Kidney (tissue), 13 donors: ENCODE measurements at regions not wholly inside any gene's neighbourhood (a gene's known extent, or its start where the extent isn't known, plus 50 kb on each side); places are given as distances from the start of the nearest gene placed in this dataset.
"Not testable (repeated sequence)": the region's sequence is repeated elsewhere in the genome, so short reads cannot be mapped to it uniquely, and the experiment has no call there.

Experiments
- DNase-seq, 5 donors: peaks; one replicate each; pipeline ENCODE4 v3.0.0-alpha.2; 2013 to 2020
- FAIRE-seq: peaks from 2 replicates; lab custom pipeline; 2012; peaks lifted over from hg19 to GRCh38; lab: Jason Lieb, UNC
- H3K27ac ChIP-seq, 2 donors: one replicate each; pipeline ENCODE4 v1.7.0; 2013; ENCODE audit warnings: low read depth in 2 of 2, low read length in 2 of 2, inconsistent platforms in 1 of 2
- H3K27me3 ChIP-seq: one replicate; pipeline ENCODE4 v1.7.1; 2013; ENCODE audit warnings: low read length, inconsistent platforms; ENCODE audit not compliant: control insufficient read depth, insufficient read depth
- H3K36me3 ChIP-seq, 3 donors: one replicate each; pipeline versions ENCODE4 v1.7.0 to v1.7.1; 2013; ENCODE audit warnings: low read length in 3 of 3, control low read depth in 1 of 3, inconsistent platforms in 1 of 3; ENCODE audit not compliant: insufficient read depth in 3 of 3, control insufficient read depth in 2 of 3
- H3K4me1 ChIP-seq, 3 donors: one replicate each; pipeline versions ENCODE4 v1.7.0 to v1.7.1; 2013; ENCODE audit warnings: low read length in 3 of 3, inconsistent platforms in 1 of 3, low read depth in 1 of 3; ENCODE audit not compliant: control insufficient read depth in 2 of 3, insufficient read depth in 2 of 3
- H3K4me3 ChIP-seq, 3 donors: one replicate each; pipeline versions ENCODE4 v1.7.0 to v1.8.1; 2013; ENCODE audit warnings: low read length in 3 of 3, control low read depth in 1 of 3, inconsistent platforms in 1 of 3
- H3K9ac ChIP-seq, 3 donors: one replicate each; pipeline versions ENCODE4 v1.7.0 to v1.7.1; 2013; ENCODE audit warnings: low read length in 3 of 3, control low read depth in 1 of 3, inconsistent platforms in 1 of 3
- H3K9me3 ChIP-seq, 3 donors: one replicate each; pipeline versions ENCODE4 v1.7.0 to v1.7.1; 2013; ENCODE audit warnings: low read length in 3 of 3, control low read depth in 1 of 3, inconsistent platforms in 1 of 3; ENCODE audit not compliant: control insufficient read depth in 2 of 3, insufficient read depth in 1 of 3
- intact Hi-C: fragments of 100-400 bp; cut with DNase I; formaldehyde crosslinking; loops from one replicate; pipeline ENCODE4 v1.11.1; 2022
- TF ChIP-seq, protein P1 (sequence below): IDR thresholded peaks from 3 replicates; pipeline ENCODE4 v1.5.1; 2012; ENCODE audit warnings: mild to moderate bottlenecking, moderate library complexity, borderline replicate concordance; ENCODE audit not compliant: insufficient read depth; ENCODE audit errors: extremely low read depth
- donor health status: control.
- donor health status: control.
- donor health status: control.
- donor health status: control.
- donor health status: control.
- donor health status: DM: yes; HTN: yes; CAD: no.
- donor health status: Normal renal cell carcinoma (clear cell type).

DNA sequence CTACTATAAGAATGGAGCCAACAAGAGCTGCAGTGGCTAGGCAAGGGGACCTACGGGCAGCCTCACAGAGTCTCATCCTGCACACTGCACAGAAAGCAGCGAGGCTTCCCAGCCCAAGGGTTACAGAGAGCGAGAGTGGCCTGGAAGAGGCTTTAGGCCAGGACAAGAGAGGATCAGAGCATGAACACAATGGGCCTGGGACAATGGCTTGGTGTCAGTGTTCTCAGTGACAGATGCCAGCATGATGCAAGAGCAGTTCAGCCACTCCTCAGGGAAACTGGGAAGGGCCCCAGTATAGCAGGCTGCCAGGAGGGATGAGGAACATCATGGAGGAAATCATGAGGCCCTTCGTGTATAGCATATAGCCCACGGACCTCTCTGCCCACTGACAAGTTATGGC is 108.0 kb downstream of the NUS1 start:
- intact Hi-C loops: no loop called here
- Histone ChIP-seq H3K27me3 (no peaks in the 10 kb centered on the region), H3K9me3 (no peaks in the 10 kb centered on the region), H3K9ac (no peak overlapping the region), H3K27ac (no peak overlapping the region), H3K4me1 (no peaks in the 10 kb centered on the region), H3K36me3 (no peaks in the 10 kb centered on the region), H3K4me3 (no peak overlapping the region)
- TF ChIP-seq, protein P1, sequence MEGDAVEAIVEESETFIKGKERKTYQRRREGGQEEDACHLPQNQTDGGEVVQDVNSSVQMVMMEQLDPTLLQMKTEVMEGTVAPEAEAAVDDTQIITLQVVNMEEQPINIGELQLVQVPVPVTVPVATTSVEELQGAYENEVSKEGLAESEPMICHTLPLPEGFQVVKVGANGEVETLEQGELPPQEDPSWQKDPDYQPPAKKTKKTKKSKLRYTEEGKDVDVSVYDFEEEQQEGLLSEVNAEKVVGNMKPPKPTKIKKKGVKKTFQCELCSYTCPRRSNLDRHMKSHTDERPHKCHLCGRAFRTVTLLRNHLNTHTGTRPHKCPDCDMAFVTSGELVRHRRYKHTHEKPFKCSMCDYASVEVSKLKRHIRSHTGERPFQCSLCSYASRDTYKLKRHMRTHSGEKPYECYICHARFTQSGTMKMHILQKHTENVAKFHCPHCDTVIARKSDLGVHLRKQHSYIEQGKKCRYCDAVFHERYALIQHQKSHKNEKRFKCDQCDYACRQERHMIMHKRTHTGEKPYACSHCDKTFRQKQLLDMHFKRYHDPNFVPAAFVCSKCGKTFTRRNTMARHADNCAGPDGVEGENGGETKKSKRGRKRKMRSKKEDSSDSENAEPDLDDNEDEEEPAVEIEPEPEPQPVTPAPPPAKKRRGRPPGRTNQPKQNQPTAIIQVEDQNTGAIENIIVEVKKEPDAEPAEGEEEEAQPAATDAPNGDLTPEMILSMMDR: no peak
- no peak for DNase-seq
- no peak for FAIRE-seq

DNA sequence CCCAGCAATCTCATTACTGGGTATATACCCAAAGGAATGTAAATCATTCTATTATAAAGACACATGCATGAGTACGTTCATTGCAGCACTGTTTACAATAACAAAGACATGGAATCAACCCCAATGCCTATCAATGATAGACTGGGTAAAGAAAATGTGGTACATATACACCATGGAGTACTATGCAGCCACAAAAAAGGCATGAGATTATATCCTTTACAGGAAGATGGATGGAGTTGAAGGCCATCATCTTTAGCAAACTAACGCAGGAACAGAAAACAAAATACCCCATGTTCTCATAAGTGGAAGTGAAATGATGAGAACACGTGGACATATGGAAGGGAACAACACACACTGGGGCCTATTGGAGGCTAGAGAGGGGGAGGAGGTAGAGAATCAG is 115.7 kb downstream of the NUS1 start:
- FAIRE-seq: no peak
- Histone ChIP-seq H3K36me3 (no peaks in the 10 kb centered on the region), H3K4me3 (no peak overlapping the region), H3K27ac (no peak overlapping the region), H3K27me3 (no peaks in the 10 kb centered on the region), H3K9me3 (no peaks in the 10 kb centered on the region), H3K9ac (no peak overlapping the region), H3K4me1 (no peaks in the 10 kb centered on the region)
- DNase-seq: no peak
- intact Hi-C loops: no loop called here
- TF ChIP-seq, protein P1: no peak

DNA sequence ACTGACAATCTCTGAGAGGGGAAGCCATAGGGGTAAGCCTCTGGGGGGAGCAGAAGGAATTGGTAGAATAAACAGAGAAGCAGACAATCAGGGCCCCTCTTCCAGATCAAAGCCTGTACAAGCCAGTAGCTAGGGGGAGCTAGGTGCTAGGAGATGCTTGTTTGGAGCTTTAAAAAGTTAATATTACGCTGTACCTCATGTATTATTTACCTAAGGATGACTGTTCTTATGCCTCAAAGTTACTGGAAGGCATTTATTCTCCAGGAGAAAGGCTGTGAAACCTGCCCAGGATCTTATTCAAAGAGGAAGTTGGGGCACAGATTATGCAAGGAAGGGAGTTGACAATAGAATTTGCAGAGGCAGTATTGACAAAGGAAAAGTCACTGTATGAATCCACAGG is 111.8 kb upstream of the SLC35F1 start:
- H3K9me3 ChIP-seq: no peaks in the 10 kb centered on the region
- FAIRE-seq (no peak), DNase-seq (no peak)
- TF ChIP-seq, protein P1: no peak
- H3K4me3 ChIP-seq: no peak overlapping the region
- no peaks in the 10 kb centered on the region for H3K4me1 ChIP-seq
- H3K36me3 ChIP-seq: no peaks in the 10 kb centered on the region
- intact Hi-C loops: no loop called here
- no peaks in the 10 kb centered on the region for H3K27me3 ChIP-seq
- no peak overlapping the region for H3K27ac ChIP-seq
- H3K9ac ChIP-seq: no peak overlapping the region

DNA sequence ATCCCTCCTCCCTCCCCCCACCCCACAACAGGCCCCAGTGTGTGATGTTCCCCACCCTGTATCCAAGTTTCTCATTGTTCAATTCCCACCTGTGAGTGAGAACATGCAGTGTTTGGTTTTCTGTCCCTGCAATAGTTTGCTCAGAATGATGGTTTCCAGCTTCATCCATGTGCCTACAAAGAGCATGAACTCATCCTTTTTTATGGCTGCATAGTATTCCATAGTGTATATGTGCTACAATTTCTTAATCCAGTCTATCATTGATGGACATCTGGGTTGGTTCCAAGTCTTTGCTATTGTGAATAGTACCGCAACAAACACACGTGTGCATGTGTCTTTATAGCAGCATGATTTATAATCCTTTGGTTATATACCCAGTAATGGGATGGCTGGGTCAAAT is 108.2 kb upstream of the SLC35F1 start:
- H3K27me3 ChIP-seq, DNase-seq, H3K27ac ChIP-seq, intact Hi-C loops, H3K36me3 ChIP-seq, H3K9me3 ChIP-seq, H3K4me3 ChIP-seq, FAIRE-seq, H3K9ac ChIP-seq, H3K4me1 ChIP-seq: not testable (repeated sequence)
